ENCODE measurements at regions not wholly inside any gene's neighbourhood (a gene's known extent, or its start where the extent isn't known, plus 50 kb on each side); places are given as distances from the start of the nearest gene placed in this dataset.
"Not testable (repeated sequence)": the region's sequence is repeated elsewhere in the genome, so short reads cannot be mapped to it uniquely, and the experiment has no call there.

DNA sequence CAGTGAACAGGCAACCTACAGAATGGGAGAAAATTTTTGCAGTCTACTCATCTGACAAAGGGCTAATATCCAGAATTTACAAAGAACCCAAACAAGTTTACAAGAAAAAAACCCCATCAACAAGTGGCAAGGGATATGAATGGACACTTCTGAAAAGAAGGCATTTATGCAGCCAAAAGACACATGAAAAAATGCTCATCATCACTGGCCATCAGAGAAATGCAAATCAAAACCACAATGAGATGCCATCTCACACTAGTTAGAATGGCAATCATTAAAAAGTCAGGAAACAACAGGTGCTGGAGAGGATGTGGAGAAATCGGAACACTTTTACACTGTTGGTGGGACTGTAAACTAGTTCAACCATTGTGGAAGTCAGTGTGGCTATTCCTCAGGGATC, 80.3 kb downstream of the ZNF474 start:
- H3K36me3 Mint-ChIP-seq; H3K4me1 Mint-ChIP-seq; DNase-seq; CTCF ChIA-PET; POLR2A ChIA-PET; H3K27ac Mint-ChIP-seq; H3K27ac ChIP-seq (ENCODE audit: low read length); H3K4me1 ChIP-seq (ENCODE audit: control insufficient read depth in 1 of 2, extremely low read depth in 1 of 2, insufficient read depth in 2 of 2, low read length in 2 of 2); H3K9me3 ChIP-seq; H3K36me3 ChIP-seq (ENCODE audit: control insufficient read depth in 2 of 2, extremely low read depth in 1 of 2, insufficient read depth in 1 of 2, low read length in 1 of 2); H3K4me3 ChIP-seq (ENCODE audit: control insufficient read depth in 1 of 2, extremely low read depth in 1 of 2, low read length in 1 of 2); H3K9me3 Mint-ChIP-seq; ATAC-seq (replicated peaks in 1 of 4); H3K4me3 Mint-ChIP-seq; H3K27me3 ChIP-seq (replicated peaks in 1 of 2; ENCODE audit: control insufficient read depth in 2 of 2, extremely low read depth in 1 of 2, insufficient read depth in 2 of 2, low read length in 1 of 2); H3K27me3 Mint-ChIP-seq: not testable (repeated sequence)
- no CpG with 5 or more reads among the region's 1 CpG for WGBS (ENCODE audit: insufficient coverage)

DNA sequence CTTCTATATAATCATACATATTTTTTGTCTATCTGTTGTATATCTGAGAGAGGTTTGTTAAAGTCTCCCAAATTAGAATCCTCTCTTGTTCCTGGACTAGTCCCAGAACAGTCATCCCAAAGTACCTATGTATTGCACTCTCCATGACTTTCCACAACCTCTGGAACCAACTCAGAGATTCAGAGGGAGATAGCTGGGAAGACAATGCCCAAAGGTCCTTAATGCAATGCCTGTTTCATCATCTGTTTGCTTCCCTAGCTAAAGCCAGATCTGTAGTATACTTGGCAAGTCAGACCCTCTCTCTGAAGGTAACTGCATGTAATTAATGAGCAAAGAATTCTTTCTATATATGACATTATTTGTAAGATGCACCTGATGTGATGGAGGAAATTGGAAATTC, 89.4 kb downstream of the ZNF474 start:
- H3K27me3 ChIP-seq (replicated peaks in 1 of 2; ENCODE audit: control insufficient read depth in 2 of 2, extremely low read depth in 1 of 2, insufficient read depth in 2 of 2, low read length in 1 of 2): peaks cover 0 to 4% of the 10 kb centered on the region in 2 experiments
- H3K27me3 Mint-ChIP-seq: peaks cover 4 to 7% of the 10 kb centered on the region in 2 donors
- H3K4me3 Mint-ChIP-seq: no peak overlapping the region
- H3K9me3 Mint-ChIP-seq: peaks cover 5 to 10% (median 9%) of the 10 kb centered on the region in 3 donors
- H3K27ac ChIP-seq (ENCODE audit: low read length): no peak overlapping the region
- H3K4me3 ChIP-seq (ENCODE audit: control insufficient read depth in 1 of 2, extremely low read depth in 1 of 2, low read length in 1 of 2): no peak overlapping the region
- H3K36me3 ChIP-seq (ENCODE audit: control insufficient read depth in 2 of 2, extremely low read depth in 1 of 2, insufficient read depth in 1 of 2, low read length in 1 of 2): no peaks in the 10 kb centered on the region
- no peaks in the 10 kb centered on the region for H3K4me1 ChIP-seq (ENCODE audit: control insufficient read depth in 1 of 2, extremely low read depth in 1 of 2, insufficient read depth in 2 of 2, low read length in 2 of 2)
- ChIA-PET CTCF (no interaction called here), POLR2A (no interaction called here)
- H3K36me3 Mint-ChIP-seq: no peaks in the 10 kb centered on the region
- no peaks in the 10 kb centered on the region for H3K4me1 Mint-ChIP-seq
- no peak for ATAC-seq (replicated peaks in 1 of 4)
- no peaks in the 10 kb centered on the region for H3K9me3 ChIP-seq
- no peak overlapping the region for H3K27ac Mint-ChIP-seq
- no peak for DNase-seq

- H3K27ac Mint-ChIP-seq: no peak overlapping the region
- H3K4me1 Mint-ChIP-seq: no peaks in the 10 kb centered on the region
- peaks cover 4 to 7% of the 10 kb centered on the region in 2 donors for H3K27me3 Mint-ChIP-seq
- ChIA-PET POLR2A (no interaction called here), CTCF (no interaction called here)
- no peaks in the 10 kb centered on the region for H3K36me3 Mint-ChIP-seq
- Histone ChIP-seq H3K9me3 (no peaks in the 10 kb centered on the region), H3K4me3 (ENCODE audit: control insufficient read depth in 1 of 2, extremely low read depth in 1 of 2, low read length in 1 of 2) (no peak overlapping the region), H3K27ac (ENCODE audit: low read length) (no peak overlapping the region), H3K27me3 (replicated peaks in 1 of 2; ENCODE audit: control insufficient read depth in 2 of 2, extremely low read depth in 1 of 2, insufficient read depth in 2 of 2, low read length in 1 of 2) (peaks cover 0 to 4% of the 10 kb centered on the region in 2 experiments), H3K36me3 (ENCODE audit: control insufficient read depth in 2 of 2, extremely low read depth in 1 of 2, insufficient read depth in 1 of 2, low read length in 1 of 2) (no peaks in the 10 kb centered on the region), H3K4me1 (ENCODE audit: control insufficient read depth in 1 of 2, extremely low read depth in 1 of 2, insufficient read depth in 2 of 2, low read length in 2 of 2) (no peaks in the 10 kb centered on the region)
- ATAC-seq (replicated peaks in 1 of 4) (no peak), DNase-seq (no peak)
- no CpG with 5 or more reads among the region's 8 CpGs for WGBS (ENCODE audit: insufficient coverage)
- H3K9me3 Mint-ChIP-seq: peaks cover 5 to 10% (median 9%) of the 10 kb centered on the region in 3 donors
- H3K4me3 Mint-ChIP-seq: no peak overlapping the region
Observed at GRCh38 chr5:122219436-122220166, 90.3 kb downstream of the ZNF474 start.

DNA sequence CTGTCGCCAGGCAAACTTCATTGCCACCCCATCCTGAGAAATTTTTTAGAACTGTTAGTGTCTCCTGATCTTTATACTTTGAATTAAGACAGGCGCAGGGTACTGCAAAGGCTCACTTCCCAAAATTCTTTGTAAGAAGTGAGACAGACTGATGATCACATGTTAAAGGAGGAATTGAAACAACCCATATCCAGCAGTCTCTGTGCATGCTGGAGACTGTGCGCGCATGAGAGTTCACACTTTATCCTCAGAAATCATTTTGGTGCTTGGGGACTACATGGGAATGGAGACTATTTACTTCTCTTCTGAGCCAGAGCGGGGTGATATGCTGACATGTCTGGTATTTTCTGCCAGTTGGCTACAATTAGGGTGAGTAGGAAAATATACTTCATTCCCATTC, 91.2 kb downstream of the ZNF474 start:
- CTCF ChIA-PET: no interaction called here
- peaks cover 0 to 4% of the 10 kb centered on the region in 2 experiments for H3K27me3 ChIP-seq (replicated peaks in 1 of 2; ENCODE audit: control insufficient read depth in 2 of 2, extremely low read depth in 1 of 2, insufficient read depth in 2 of 2, low read length in 1 of 2)
- H3K36me3 ChIP-seq (ENCODE audit: control insufficient read depth in 2 of 2, extremely low read depth in 1 of 2, insufficient read depth in 1 of 2, low read length in 1 of 2): no peaks in the 10 kb centered on the region
- H3K9me3 Mint-ChIP-seq: peaks cover 5 to 10% (median 9%) of the 10 kb centered on the region in 3 donors
- no peaks in the 10 kb centered on the region for H3K36me3 Mint-ChIP-seq
- H3K4me1 ChIP-seq (ENCODE audit: control insufficient read depth in 1 of 2, extremely low read depth in 1 of 2, insufficient read depth in 2 of 2, low read length in 2 of 2): no peaks in the 10 kb centered on the region
- no peak overlapping the region for H3K4me3 Mint-ChIP-seq
- no peaks in the 10 kb centered on the region for H3K4me1 Mint-ChIP-seq
- WGBS (ENCODE audit: insufficient coverage): no CpG with 5 or more reads among the region's 5 CpGs
- ATAC-seq (replicated peaks in 1 of 4): no peak
- no peak overlapping the region for H3K4me3 ChIP-seq (ENCODE audit: control insufficient read depth in 1 of 2, extremely low read depth in 1 of 2, low read length in 1 of 2)
- no peak for DNase-seq
- H3K27ac Mint-ChIP-seq: no peak overlapping the region
- H3K9me3 ChIP-seq: no peaks in the 10 kb centered on the region
- POLR2A ChIA-PET: no interaction called here
- peaks cover 4 to 7% of the 10 kb centered on the region in 2 donors for H3K27me3 Mint-ChIP-seq
- no peak overlapping the region for H3K27ac ChIP-seq (ENCODE audit: low read length)

- no peak overlapping the region for H3K27ac ChIP-seq (ENCODE audit: low read length)
- no peaks in the 10 kb centered on the region for H3K9me3 ChIP-seq
- ATAC-seq (replicated peaks in 1 of 4) (no peak), DNase-seq (no peak)
- H3K36me3 Mint-ChIP-seq: no peaks in the 10 kb centered on the region
- WGBS (ENCODE audit: insufficient coverage): 59% methylated on average over 5 of the region's 5 CpGs
- H3K4me1 ChIP-seq (ENCODE audit: control insufficient read depth in 1 of 2, extremely low read depth in 1 of 2, insufficient read depth in 2 of 2, low read length in 2 of 2): no peaks in the 10 kb centered on the region
- peaks cover 4 to 10% (median 9%) of the 10 kb centered on the region in 3 donors for H3K9me3 Mint-ChIP-seq
- peaks cover 0 to 4% of the 10 kb centered on the region in 2 experiments for H3K27me3 ChIP-seq (replicated peaks in 1 of 2; ENCODE audit: control insufficient read depth in 2 of 2, extremely low read depth in 1 of 2, insufficient read depth in 2 of 2, low read length in 1 of 2)
- ChIA-PET CTCF (no interaction called here), POLR2A (no interaction called here)
- H3K36me3 ChIP-seq (ENCODE audit: control insufficient read depth in 2 of 2, extremely low read depth in 1 of 2, insufficient read depth in 1 of 2, low read length in 1 of 2): no peaks in the 10 kb centered on the region
- no peak overlapping the region for H3K4me3 Mint-ChIP-seq
- H3K4me3 ChIP-seq (ENCODE audit: control insufficient read depth in 1 of 2, extremely low read depth in 1 of 2, low read length in 1 of 2): no peak overlapping the region
- no peaks in the 10 kb centered on the region for H3K4me1 Mint-ChIP-seq
- H3K27ac Mint-ChIP-seq: no peak overlapping the region
- peaks cover 4 to 7% of the 10 kb centered on the region in 2 donors for H3K27me3 Mint-ChIP-seq
Observed at GRCh38 chr5:122221857-122222256, 90.2 kb upstream of the SNCAIP start.

DNA sequence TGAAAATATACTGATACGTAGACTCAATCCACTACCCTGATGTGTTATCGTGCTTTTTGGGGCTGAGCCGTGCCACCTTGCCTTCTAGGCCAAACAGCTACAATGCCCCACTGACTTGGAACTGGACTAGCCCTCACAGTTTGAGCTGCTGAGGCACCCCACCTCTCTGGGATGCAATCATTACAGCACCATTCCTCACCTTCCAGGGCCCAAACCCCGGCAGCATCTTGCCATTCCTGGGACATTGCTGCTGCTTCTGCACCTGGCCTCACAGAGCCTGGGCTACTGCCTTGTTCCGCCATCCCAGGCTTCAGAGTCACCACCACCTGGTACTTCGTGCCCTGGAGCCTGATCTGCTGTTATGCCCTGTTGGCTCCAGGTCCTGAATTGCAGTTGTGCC, 89.5 kb upstream of the SNCAIP start:
- POLR2A ChIA-PET: interaction anchor here in 1 of 2 donors (0.6 kb wide), 1 partner anchor 1002 kb away, joined by 3 read pairs; no protein-coding TSS in a partner anchor
- ATAC-seq (replicated peaks in 1 of 4): no peak

More for the DNA sequence above, 89.5 kb upstream of the SNCAIP start:
- H3K27ac Mint-ChIP-seq: no peak overlapping the region
- no peaks in the 10 kb centered on the region for H3K9me3 ChIP-seq
- no peaks in the 10 kb centered on the region for H3K36me3 Mint-ChIP-seq
- H3K4me3 ChIP-seq (ENCODE audit: control insufficient read depth in 1 of 2, extremely low read depth in 1 of 2, low read length in 1 of 2): no peak overlapping the region
- CTCF ChIA-PET: no interaction called here
- no peak overlapping the region for H3K4me3 Mint-ChIP-seq
- H3K27ac ChIP-seq (ENCODE audit: low read length): no peak overlapping the region
- WGBS (ENCODE audit: insufficient coverage): 80% methylated on average over 6 of the region's 6 CpGs
- no peaks in the 10 kb centered on the region for H3K36me3 ChIP-seq (ENCODE audit: control insufficient read depth in 2 of 2, extremely low read depth in 1 of 2, insufficient read depth in 1 of 2, low read length in 1 of 2)
- peaks cover 0 to 4% of the 10 kb centered on the region in 2 experiments for H3K27me3 ChIP-seq (replicated peaks in 1 of 2; ENCODE audit: control insufficient read depth in 2 of 2, extremely low read depth in 1 of 2, insufficient read depth in 2 of 2, low read length in 1 of 2)
- no peaks in the 10 kb centered on the region for H3K4me1 Mint-ChIP-seq
- H3K4me1 ChIP-seq (ENCODE audit: control insufficient read depth in 1 of 2, extremely low read depth in 1 of 2, insufficient read depth in 2 of 2, low read length in 2 of 2): no peaks in the 10 kb centered on the region
- H3K27me3 Mint-ChIP-seq: peaks cover 4 to 7% of the 10 kb centered on the region in 2 donors
- peaks cover 2 to 10% (median 9%) of the 10 kb centered on the region in 3 donors for H3K9me3 Mint-ChIP-seq
- DNase-seq: no peak

Measured in T-cell (primary cell).